Progenitor cell of endocrine pancreas (in vitro differentiated cells): ENCODE measurements at regions not wholly inside any gene's neighbourhood (a gene's known extent, or its start where the extent isn't known, plus 50 kb on each side); places are given as distances from the start of the nearest gene placed in this dataset.

Experiments used
- DNase-seq: peaks from one replicate; pipeline ENCODE4 v3.0.0; 2021; ENCODE audit warnings: low spot score; ENCODE audit not compliant: unreplicated experiment
- H3K27ac Mint-ChIP-seq: 2 replicates; pipeline ENCODE4 v1.8.0; 2021; ENCODE audit warnings: mild to moderate bottlenecking, moderate library complexity, mixed read lengths
- H3K27me3 Mint-ChIP-seq: 2 replicates; pipeline ENCODE4 v1.8.0; 2021; ENCODE audit warnings: mixed read lengths
- H3K36me3 Mint-ChIP-seq: 2 replicates; pipeline ENCODE4 v1.8.0; 2022; ENCODE audit warnings: mixed read lengths; ENCODE audit not compliant: insufficient read depth
- H3K4me1 Mint-ChIP-seq: 2 replicates; pipeline ENCODE4 v1.8.0; 2021; ENCODE audit warnings: low read depth, mixed read lengths
- H3K4me3 Mint-ChIP-seq: 2 replicates; pipeline ENCODE4 v1.8.0; 2021; ENCODE audit warnings: low read depth, mild to moderate bottlenecking, moderate library complexity, mixed read lengths
- H3K9me3 Mint-ChIP-seq: 2 replicates; pipeline ENCODE4 v1.8.0; 2021; ENCODE audit warnings: low read depth, mixed read lengths
- TF ChIP-seq, protein P1 (sequence below): fragments of 200-600 bp; sonication (generic); IDR thresholded peaks from one replicate; pipeline ENCODE4 v1.5.0; 2021; ENCODE audit warnings: antibody characterized with exemption, mild to moderate bottlenecking; ENCODE audit not compliant: unreplicated experiment

DNA sequence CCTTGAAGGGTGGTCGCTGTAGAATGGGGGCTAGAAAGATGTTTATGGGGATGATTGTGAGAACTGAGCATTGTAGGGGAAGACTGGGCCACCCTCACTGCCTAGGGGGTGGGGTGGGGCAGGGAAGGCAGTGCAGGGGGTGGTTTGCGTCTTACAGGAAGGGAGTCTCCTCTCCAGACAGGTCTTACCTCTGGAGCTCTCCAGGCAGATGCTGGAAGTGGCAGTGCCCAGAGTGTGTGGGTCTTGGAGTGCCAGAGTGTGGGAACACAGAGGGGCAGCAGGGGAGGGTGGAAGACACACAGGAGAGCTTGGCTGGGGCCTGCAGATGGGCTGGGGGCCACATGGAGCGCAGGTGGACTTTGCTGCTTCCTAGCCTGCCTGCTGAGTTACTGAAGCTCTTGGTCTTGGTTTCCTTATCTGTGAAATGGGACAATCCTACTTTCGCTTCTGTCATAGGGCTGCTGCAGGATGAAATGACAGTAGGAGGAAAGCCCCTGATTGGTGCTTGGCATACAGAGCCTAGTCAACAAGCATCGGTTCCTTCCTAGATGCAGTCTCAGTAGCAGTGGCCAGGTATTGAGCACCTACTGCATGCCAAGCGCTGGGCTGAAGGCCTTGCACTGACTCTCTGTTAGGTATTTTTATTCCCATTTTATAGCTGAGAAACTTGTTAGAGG lies 118.3 kb downstream of the SLC25A47 start:
- TF ChIP-seq, protein P1, sequence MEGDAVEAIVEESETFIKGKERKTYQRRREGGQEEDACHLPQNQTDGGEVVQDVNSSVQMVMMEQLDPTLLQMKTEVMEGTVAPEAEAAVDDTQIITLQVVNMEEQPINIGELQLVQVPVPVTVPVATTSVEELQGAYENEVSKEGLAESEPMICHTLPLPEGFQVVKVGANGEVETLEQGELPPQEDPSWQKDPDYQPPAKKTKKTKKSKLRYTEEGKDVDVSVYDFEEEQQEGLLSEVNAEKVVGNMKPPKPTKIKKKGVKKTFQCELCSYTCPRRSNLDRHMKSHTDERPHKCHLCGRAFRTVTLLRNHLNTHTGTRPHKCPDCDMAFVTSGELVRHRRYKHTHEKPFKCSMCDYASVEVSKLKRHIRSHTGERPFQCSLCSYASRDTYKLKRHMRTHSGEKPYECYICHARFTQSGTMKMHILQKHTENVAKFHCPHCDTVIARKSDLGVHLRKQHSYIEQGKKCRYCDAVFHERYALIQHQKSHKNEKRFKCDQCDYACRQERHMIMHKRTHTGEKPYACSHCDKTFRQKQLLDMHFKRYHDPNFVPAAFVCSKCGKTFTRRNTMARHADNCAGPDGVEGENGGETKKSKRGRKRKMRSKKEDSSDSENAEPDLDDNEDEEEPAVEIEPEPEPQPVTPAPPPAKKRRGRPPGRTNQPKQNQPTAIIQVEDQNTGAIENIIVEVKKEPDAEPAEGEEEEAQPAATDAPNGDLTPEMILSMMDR = no peak
- H3K36me3 Mint-ChIP-seq = no peaks in the 10 kb centered on the region
- no peak for DNase-seq
- no peak overlapping the region for H3K27ac Mint-ChIP-seq
- H3K9me3 Mint-ChIP-seq = no peaks in the 10 kb centered on the region
- no peak overlapping the region for H3K4me3 Mint-ChIP-seq
- H3K27me3 Mint-ChIP-seq = no peaks in the 10 kb centered on the region
- peaks cover 6% of the 10 kb centered on the region for H3K4me1 Mint-ChIP-seq

DNA sequence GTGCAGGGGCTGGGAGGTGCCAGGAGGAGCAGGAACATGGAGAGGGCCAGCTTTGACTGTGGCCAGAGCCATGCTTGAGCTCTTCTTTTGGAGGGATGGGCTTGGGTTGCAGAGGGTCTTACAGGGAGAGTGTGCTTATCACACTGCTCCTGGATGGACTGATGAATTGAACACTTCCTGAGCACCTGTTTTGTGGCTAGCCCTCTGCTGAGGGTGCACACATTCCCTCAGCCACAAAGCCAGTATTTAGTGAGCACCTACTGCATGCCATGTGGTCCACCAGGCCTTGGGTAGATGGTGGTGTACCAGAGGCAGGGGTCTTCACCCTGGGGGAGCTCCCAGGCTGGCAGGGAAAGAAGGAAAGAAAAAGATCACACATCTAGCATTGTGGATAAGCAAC lies 118.9 kb downstream of the SLC25A47 start:
- H3K9me3 Mint-ChIP-seq = no peaks in the 10 kb centered on the region
- TF ChIP-seq, protein P1 = no peak
- H3K36me3 Mint-ChIP-seq = no peaks in the 10 kb centered on the region
- DNase-seq = no peak
- no peak overlapping the region for H3K27ac Mint-ChIP-seq
- H3K4me1 Mint-ChIP-seq = peaks cover 6% of the 10 kb centered on the region
- H3K27me3 Mint-ChIP-seq = no peaks in the 10 kb centered on the region
- no peak overlapping the region for H3K4me3 Mint-ChIP-seq

DNA sequence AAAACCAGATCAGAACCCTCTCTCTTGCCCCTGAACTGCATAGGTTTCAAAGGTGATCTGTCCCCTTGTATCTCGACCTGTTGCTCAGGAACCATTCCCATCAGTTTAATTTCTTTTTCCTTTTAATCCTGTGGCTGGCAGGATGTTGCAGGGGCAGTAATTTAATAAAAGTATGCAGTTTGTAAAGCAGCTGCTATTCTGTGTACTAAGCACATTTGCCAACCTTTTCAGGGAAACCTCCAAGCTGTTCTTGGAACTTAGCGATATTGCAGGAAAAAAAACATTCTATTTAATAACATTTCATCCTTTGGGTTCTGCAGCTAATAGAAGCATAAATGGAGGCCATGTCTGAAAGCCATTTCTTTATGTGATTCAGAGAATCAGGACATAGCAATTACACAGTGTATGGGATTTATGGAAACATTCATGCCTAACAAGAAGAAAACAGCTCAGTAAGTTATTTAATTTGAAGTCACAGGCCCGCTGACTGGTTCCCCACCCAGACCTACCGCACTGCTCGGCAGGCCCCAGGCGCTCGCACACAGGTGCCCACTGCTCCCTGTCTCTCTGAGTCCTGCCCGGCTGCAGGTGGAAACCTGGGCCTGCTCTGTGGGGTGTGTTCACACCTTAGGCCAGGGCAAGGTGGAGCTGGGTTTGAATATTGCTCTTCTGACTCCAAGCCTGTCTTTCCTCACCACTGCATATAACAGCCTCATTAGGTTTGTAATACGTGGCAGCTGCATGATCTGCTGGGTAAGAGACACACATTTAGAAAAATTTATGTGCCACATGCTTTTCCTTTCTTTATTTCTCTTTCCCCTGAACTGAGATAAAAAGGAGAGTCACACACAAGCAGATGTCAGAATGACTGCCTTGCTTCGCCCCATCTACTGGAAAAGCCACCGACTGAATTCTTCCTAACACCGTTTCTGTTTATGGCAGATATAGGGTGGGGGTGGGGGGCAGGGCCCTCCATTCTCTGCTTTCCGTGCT lies 119.7 kb downstream of the SLC25A47 start:
- no peaks in the 10 kb centered on the region for H3K9me3 Mint-ChIP-seq
- H3K4me3 Mint-ChIP-seq = no peak overlapping the region
- TF ChIP-seq, protein P1 = no peak
- H3K36me3 Mint-ChIP-seq = no peaks in the 10 kb centered on the region
- H3K27me3 Mint-ChIP-seq = no peaks in the 10 kb centered on the region
- no peak for DNase-seq
- H3K27ac Mint-ChIP-seq = no peak overlapping the region
- H3K4me1 Mint-ChIP-seq = peaks cover 6% of the 10 kb centered on the region

DNA sequence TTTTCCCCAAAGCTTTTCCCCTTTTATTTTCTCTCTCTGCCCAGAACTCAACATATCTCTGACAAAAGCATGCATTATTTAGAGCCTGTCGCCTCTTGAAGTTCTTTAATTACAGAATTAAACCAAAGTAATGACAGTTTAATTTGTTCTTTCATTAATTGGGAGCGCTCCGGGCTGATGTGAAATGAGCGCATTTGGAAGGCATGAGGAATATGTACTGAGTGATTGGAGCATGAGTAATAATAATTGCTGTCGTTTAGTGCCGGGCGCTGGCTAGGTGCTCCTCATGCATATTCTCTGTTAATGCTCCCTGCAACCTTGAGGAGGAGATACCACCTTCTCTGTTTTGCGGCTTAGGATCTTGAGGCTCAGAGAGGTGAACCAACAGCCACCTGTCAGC lies 120.5 kb downstream of the SLC25A47 start:
- H3K9me3 Mint-ChIP-seq = no peaks in the 10 kb centered on the region
- no peak overlapping the region for H3K27ac Mint-ChIP-seq
- TF ChIP-seq, protein P1 = no peak

DNA sequence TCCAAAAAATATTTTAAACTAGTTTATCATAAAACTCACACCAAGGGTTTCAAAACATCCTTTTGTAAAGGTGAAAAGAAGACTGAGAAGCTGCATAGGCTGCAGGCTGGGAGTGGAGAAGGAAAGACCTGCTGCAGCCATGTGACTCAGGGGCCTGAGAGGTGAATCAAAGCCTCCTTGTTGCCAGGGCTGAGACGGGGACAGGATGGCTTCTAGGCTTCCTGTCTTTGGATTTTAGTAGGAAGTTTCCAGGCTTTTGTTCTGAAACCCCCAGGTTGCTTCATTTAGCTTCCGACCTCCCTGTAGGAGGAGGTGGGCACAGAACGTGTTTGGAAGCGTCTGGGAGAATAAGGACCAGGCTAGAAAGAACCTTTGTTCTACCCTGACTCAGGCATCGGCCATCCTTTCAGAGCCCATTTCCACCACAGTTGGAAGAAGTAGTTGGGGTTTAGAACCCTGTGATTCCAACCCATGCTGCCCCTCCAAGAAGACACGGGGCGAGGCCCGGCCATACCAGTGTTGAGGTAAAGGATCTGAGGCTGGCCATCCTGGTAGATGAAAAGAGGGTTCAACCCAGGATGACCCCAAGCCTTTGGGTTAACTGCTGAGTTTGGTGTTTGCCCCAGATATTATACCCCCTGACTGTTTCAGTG lies 122.4 kb downstream of the SLC25A47 start:
- Mint-ChIP-seq H3K27me3 (no peaks in the 10 kb centered on the region), H3K27ac (no peak overlapping the region), H3K4me3 (no peak overlapping the region), H3K36me3 (no peaks in the 10 kb centered on the region), H3K4me1 (peaks cover 2% of the 10 kb centered on the region), H3K9me3 (no peaks in the 10 kb centered on the region)
- TF ChIP-seq, protein P1 = no peak
- DNase-seq = no peak

More for the DNA sequence above, 120.5 kb downstream of the SLC25A47 start:
- Mint-ChIP-seq H3K4me1 (peaks cover 7% of the 10 kb centered on the region), H3K27me3 (no peaks in the 10 kb centered on the region), H3K4me3 (no peak overlapping the region), H3K36me3 (no peaks in the 10 kb centered on the region)
- no peak for DNase-seq
